NCI-H748 treated with DMSO at 0.1 percent for 48 hours (cell line): ENCODE measurements at regions not wholly inside any gene's neighbourhood (a gene's known extent, or its start where the extent isn't known, plus 50 kb on each side); places are given as distances from the start of the nearest gene placed in this dataset.
"Not testable (repeated sequence)": the region's sequence is repeated elsewhere in the genome, so short reads cannot be mapped to it uniquely, and the experiment has no call there.

ENCODE experiments used
- DNase-seq: peaks from one replicate; lab custom pipeline; 2025; lab: John Stamatoyannopoulos, UW

- no peak for DNase-seq
Measured at GRCh38 chr3:126292318-126293070, 64.7 kb downstream of the KLF15 start.

GRCh38 chr3:126291537-126291936 is 65.7 kb downstream of the KLF15 start:
- DNase-seq = no peak

- no peak for DNase-seq
Measured at GRCh38 chr3:126291061-126291460, 66.1 kb downstream of the KLF15 start.

GRCh38 chr3:126290325-126290724 is 66.9 kb downstream of the KLF15 start:
- no peak for DNase-seq

GRCh38 chr3:126289096-126289495 is 68.1 kb downstream of the KLF15 start:
- no peak for DNase-seq

DNA sequence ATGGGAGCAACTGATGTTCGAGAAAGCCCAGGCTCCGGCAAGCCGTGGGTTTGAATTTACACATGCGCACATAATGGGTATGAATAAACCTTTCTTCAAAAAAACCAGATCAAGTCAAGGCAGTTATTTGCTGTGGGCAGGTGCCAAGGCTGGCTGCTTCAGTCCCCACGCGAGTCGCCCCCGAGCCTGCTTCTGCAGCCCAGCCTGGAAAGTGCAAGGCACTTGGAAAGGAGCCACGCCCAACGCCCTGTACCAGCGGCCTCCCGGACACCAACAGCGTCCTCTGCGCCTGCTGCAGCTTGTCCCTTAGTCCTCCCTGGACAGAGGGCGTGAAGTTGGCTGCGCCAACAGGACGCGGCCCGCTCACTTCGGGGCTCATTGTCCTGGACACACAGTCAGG is 68.9 kb downstream of the KLF15 start:
- no peak for DNase-seq

DNA sequence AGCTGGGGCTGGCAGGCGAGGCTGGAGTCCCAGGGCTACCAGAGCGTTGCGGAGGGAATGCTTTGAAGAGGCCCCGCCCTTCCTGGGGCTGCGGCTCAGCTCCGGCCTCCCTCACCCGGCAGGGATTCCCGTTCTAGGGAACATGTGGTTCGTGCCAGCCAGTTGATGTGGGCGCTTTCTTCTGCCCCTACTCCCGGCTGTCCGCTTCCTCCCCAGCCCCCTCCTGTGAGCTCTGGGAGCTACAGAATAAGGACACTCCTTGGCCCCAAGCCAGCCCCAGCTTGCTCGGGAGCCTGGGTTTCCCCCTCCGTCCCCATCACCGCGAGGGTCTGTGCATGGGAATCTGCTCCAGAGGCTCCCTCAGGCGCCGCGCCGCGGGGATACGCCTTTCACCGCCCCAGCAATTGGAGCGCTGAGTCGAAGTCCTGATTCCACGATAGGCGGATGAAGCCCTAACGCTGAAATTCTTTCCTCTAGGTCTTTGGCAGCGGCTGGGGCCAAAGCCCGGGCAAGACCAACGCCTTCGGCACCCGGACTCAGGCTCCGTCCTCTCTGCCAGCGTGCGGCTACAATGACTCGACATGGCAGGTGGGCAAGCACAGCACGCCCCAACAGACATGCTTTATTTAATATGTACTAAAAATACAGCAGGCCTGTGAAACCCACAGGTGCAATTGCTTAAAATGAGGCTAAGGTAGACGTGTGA is 69.5 kb downstream of the KLF15 start:
- peak; percentile 6 for DNase-seq

- no peak for DNase-seq
Measured at GRCh38 chr3:126287171-126287535, 70.1 kb downstream of the KLF15 start.

DNA sequence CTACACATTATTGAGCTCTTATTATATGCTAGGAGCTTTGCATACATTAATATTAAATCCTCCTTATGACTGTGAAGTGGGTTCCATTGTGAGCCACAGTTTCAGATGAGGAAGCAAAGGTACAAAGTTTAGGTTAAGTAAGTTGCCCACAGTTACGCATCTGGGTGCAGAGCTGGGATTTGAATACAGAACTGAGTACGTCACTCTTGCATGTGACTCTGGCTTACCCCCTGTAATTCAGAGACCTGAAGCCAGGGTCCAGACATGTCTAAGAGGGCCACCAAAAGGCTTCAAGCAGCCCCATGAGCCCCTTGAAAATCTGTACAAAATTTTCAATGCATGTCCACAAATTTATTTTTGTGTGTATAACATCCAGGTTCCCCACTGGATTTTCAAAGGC is 71.8 kb downstream of the KLF15 start:
- no peak for DNase-seq

DNA sequence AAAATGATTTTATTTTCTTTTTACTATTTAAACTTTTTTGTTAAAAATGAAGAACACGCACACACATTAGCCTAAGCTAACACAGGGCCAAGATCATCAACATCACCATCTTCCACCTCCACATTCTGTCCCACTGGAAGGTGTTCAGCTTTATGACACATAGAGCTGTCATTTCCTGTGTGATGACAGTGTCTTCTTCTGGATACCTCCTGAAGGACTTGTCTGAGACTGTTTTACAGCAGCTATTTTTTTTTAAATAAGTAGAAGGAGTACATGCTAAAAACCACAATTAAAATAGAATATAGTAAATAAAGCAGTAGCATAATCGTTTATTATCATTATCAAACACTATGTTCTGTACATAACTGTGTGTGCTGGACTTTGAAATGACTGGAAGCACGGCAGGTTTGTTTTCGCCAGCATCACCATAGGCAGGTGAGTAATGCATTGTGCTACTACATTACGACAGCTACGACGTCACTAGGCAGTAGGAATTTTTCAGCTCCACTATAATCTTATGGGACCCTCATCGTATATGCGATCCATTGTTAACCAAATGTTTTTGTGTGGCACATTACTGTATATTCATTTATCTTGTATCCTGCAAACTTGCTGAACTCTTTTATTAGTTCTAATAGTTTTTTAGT is 72.8 kb downstream of the KLF15 start:
- DNase-seq = no peak

GRCh38 chr3:126283651-126284050 is 73.6 kb downstream of the KLF15 start:
- not testable (repeated sequence) for DNase-seq

- DNase-seq = no peak
Measured at GRCh38 chr3:126279853-126280252, 77.4 kb downstream of the KLF15 start.

DNA sequence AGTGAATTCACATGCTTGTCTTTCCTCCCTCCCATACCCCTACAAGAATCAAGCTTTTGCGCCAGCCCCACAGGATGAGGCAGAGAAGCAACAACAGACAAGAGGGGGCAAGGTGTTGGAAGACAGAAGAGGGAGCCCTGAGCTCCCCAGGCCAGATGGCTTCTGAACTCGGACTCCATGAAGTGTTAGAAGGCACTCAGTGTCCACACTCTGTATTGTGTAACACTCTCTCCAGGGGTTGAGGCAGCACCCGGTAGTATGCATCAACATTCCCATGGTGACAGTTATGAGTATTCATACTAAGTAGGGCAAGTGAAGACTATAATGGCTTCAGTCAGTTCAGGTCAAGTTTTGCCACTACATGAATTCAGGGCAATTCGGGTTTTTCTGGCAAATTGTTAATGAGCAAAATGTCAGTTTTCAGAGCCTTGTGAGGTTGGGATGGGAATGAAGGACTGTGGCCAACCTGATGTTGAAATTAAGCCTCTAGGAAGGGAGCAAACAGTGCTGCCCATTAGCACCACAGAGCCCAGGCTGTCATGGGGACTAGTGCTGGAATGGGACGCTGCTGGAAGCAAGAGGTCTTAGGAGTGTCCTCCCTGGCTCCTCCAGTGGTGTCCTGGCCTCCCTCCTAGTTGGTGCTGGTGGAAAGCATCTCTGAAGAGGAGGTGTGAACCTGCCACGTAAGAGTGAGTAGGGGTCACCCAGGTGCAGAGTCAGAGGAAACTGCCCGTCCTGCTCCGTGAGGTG is 79.4 kb downstream of the KLF15 start:
- no peak for DNase-seq

GRCh38 chr3:126275620-126275904 is 81.6 kb downstream of the KLF15 start:
- DNase-seq = no peak

DNA sequence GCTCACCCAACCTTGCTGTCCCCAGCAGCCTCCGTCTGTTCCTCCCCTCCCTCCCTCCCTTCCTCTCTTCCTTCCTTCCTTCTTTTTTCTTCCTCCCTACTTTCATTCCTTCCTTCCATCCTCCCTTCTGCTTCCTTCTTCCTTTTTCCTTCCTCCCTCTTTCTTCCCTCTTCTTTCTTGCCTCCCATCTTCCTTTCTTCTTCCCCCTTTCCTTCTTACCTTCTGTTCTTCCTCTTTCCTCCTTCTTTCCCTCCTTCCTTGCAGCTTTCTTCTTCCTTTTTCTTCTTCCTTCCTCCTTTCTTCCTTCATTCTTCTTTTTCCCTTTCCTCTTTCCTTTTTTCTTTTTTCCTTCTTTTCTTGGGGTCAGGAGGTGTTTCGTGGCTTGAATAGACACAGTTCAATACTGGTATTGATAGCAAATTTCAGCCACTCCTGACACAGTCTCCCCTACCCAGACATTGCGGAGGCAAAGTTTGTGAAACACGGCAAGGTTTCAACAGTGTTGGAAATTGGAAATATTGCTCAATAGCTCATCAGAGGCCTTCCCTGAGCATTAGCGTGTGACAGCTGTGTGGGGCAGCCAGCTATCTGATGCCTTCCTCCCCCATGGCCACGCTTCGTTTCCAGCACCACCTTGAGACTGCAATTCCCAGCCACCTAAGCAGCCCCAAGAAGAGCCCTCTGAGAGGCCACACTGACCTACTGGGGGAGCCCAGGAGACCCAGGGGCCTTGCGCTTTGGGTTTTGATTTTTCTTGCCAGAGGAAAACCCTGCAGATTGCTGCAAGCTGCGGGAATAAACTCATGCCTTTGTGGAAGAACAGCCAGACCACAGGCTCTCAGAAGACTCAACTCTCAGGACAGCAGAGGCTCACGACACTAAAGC is 82.2 kb downstream of the KLF15 start:
- no peak for DNase-seq

DNA sequence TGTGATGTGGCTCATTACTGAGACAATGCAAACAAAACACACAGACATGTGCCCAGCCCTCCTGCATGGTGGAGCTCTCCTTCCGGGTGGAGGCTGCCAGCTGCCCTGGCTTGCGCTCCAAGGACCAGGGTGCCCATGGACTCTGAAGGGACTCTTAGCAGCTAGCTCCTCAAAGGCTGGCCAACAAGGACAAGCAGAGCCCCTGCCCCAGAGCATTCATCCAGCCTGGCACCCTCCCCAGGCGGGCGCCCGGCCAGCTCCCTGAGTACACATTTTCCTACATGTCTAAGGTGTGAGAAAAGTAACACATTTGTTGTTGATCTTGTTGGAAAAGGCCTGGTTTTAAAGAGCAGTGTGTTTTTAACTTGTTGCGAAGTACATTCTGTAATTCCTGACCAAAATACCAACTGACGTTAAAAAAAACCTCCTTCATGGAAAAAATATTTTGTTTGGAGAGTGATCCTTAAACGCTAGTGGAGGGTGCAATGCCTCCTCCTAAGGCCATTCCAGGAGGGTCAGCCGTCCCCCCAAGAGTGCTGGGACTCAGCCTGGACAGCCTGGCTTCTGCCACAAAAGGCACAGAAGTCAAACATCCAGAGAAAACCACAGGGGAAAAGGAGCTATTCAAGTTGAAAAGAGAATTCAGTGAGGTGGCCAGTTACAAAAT is 86.9 kb downstream of the KLF15 start:
- DNase-seq = no peak

DNA sequence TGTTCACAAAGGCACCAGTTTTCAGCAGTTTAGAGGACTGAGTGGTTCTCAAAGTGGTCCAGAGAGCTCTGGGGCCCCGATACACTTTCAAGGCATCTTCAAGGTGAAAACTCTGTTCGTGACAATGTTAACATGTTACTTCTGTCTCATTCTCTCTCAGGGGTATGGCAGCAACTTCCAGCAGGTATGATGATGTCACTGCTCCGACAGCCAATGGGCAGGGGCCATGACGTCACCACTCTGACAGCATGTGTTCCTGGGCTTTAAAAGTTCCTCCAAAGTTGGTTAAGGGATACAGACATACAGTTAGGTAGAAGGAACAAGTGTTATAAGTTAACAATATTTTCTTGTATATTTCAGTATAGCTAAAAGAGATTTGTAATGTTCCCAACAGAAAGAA is 87.9 kb downstream of the KLF15 start:
- DNase-seq = no peak

DNA sequence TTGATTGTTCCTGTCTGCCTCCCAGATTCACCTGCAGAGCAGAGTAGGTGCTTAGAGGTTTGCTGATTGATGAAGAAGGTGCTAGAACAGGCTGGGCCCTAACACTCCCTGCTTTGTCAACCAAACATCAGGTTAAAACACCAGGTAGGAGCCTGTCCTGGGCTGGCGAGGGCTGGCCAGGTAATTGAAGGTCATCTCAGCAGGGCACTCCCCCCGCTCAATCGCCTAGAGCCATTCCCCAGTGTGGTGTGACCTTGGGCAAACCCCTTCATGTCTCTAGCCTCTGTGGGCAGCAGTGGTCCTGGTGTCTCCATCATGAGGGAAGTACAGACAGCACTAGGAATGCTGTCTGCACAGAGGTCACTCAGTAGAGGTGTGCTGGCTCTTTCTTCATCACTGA is 88.3 kb downstream of the KLF15 start:
- no peak for DNase-seq

DNA sequence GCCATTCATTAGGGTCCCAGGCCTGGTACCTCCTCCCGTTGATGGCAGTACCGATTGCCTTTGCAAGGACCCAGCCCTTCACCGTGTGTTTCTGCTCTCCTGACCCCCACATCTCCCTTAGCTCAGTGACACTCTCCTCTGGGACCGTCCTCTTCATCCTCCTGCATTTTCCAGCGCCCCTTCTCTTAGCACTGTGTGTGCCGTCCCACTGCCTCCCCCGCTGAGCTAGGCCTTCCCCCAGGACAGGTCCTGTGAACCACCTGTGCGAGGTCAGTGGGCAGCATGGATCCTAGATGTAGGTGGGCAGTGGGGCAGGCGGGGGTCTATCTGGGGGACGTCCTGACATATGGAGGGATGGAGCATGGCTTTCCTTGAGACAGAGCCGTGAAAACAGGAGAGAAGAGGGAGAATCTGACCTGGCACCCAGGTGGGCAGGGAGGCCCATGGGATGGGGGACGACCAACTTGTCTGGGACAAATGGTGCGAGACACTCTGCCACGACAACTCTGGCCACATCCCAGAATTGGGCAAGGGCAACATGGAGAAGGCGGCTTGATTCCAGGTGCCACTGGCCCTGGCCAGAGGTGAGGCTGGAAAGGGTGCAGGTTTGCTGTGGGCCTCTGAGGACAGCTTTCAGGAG is 87.7 kb upstream of the ALDH1L1 start:
- DNase-seq = no peak

DNA sequence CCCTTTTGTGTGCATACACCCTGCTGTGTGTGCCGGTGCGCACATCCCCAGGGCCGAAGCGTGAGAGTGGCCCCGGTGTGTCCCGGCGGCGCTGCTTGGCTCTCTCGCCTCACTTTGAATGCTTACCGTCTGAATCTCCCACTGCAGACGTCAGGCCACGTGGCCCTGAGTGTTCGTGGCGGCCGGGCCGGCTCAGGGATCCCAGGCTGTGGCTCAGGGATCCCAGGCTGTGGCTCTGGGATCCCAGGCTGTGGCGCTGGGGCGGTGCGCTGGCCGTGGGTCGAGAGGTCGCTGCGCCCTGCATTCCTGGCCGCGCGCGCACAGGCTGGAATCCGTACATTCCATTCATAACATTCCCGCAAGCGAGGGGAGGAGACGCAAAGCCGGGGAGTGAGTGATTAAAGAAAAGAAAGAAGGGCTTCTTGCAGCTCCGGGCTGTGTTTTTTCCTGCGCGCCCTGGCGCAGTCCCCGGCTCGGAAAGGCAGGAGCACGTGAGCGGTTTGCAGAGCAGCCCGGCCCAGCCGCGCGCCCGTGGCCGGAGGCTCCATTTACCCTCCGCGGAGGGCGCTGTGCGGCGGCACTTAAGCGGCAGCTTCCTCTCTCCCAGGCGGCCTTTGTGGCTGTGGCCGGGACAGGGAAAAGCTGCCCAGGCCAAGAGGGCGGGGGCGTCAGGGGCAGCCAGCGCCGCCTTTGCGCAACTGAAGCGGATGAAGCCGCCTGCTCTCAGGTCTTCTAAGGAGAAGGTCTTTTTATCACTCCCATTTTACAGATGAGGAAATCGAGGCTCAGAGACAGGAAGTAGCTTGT is 87.0 kb upstream of the ALDH1L1 start:
- no peak for DNase-seq
